ENCODE measurements at regions not wholly inside any gene's neighbourhood (a gene's known extent, or its start where the extent isn't known, plus 50 kb on each side); places are given as distances from the start of the nearest gene placed in this dataset.

DNA sequence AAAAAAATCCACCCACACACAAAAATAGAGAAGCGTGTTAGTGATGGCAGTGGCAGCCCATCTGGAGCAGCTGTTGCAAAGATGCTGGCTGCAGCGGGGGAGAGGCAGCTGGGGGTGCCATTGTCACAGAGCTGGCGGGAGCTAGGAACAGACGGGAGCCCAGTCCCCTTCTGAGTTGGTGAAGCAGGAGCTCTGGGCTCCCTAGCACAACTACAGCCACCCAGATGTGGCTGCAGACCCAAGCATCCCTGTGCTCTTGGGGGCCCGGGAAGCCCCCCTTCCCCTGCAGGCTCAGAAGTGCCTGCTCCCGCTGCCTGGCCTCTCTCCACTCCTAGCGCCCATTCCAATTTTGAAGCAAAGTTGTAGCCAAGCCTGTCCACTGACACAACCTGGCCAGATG, 366.6 kb upstream of the MC4R start:
- H3K27me3 ChIP-seq (ENCODE audit: control insufficient read depth, insufficient read depth, low read length, poor library complexity, severe bottlenecking): peaks cover 9% of the 10 kb centered on the region
- DNase-seq: peak; percentile 48
- Mint-ChIP-seq H3K4me3 (no peak overlapping the region), H3K9me3 (no peaks in the 10 kb centered on the region), H3K36me3 (ENCODE audit: low read depth) (no peaks in the 10 kb centered on the region), H3K27me3 (ENCODE audit: insufficient read depth) (peaks cover 22% of the 10 kb centered on the region), H3K27ac (no peak overlapping the region), H3K4me1 (peaks cover 4% of the 10 kb centered on the region)
- no peak overlapping the region for H3K4me3 ChIP-seq (ENCODE audit: low read length)
- no peaks in the 10 kb centered on the region for H3K9me3 ChIP-seq (ENCODE audit: control insufficient read depth, low read length)
- no peak overlapping the region for H3K9ac ChIP-seq (ENCODE audit: extremely low read depth, low read length, poor library complexity, severe bottlenecking)
- no peaks in the 10 kb centered on the region for H3K36me3 ChIP-seq (ENCODE audit: control insufficient read depth, insufficient read depth, low read length)
- H3K4me1 ChIP-seq (ENCODE audit: control insufficient read depth, insufficient read depth, low read length): no peaks in the 10 kb centered on the region
- WGBS, 2 experiments (ENCODE audit: insufficient coverage in 1 of 2, insufficient read length in 1 of 2): 87 to 95% methylated on average over 2 to 7 of the region's 7 CpGs
- no peak overlapping the region for H3K27ac ChIP-seq (ENCODE audit: low read depth, low read length)
- TF ChIP-seq, protein P1, sequence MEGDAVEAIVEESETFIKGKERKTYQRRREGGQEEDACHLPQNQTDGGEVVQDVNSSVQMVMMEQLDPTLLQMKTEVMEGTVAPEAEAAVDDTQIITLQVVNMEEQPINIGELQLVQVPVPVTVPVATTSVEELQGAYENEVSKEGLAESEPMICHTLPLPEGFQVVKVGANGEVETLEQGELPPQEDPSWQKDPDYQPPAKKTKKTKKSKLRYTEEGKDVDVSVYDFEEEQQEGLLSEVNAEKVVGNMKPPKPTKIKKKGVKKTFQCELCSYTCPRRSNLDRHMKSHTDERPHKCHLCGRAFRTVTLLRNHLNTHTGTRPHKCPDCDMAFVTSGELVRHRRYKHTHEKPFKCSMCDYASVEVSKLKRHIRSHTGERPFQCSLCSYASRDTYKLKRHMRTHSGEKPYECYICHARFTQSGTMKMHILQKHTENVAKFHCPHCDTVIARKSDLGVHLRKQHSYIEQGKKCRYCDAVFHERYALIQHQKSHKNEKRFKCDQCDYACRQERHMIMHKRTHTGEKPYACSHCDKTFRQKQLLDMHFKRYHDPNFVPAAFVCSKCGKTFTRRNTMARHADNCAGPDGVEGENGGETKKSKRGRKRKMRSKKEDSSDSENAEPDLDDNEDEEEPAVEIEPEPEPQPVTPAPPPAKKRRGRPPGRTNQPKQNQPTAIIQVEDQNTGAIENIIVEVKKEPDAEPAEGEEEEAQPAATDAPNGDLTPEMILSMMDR (conservative IDR thresholded peaks at IDR 0.05): no peak

DNA sequence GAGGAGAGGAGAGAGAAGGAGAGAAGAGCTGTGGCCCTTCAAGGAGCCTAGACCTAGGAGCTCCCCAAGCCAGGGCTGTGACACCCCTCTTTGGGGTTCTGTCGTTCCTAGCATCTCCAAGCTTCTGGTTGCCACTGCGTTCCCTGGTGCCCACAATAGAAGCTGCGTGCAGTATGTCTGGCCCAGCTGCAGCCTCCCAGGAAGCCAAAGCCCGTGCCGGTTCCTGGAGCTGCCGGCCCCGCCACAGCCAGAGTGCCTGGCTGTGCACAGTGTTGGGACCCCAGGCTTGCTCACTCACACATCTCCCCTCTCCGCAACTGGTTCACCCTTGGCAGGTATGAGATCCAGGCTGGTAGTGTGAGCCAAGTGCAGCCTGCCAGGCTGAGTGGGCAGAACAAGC, 367.7 kb upstream of the MC4R start:
- Mint-ChIP-seq H3K4me1 (peaks cover 4% of the 10 kb centered on the region), H3K27ac (no peak overlapping the region), H3K27me3 (ENCODE audit: insufficient read depth) (peaks cover 24% of the 10 kb centered on the region), H3K36me3 (ENCODE audit: low read depth) (no peaks in the 10 kb centered on the region), H3K4me3 (no peak overlapping the region), H3K9me3 (no peaks in the 10 kb centered on the region)
- Histone ChIP-seq H3K36me3 (ENCODE audit: control insufficient read depth, insufficient read depth, low read length) (no peaks in the 10 kb centered on the region), H3K9ac (ENCODE audit: extremely low read depth, low read length, poor library complexity, severe bottlenecking) (no peak overlapping the region), H3K4me1 (ENCODE audit: control insufficient read depth, insufficient read depth, low read length) (no peaks in the 10 kb centered on the region), H3K9me3 (ENCODE audit: control insufficient read depth, low read length) (no peaks in the 10 kb centered on the region), H3K27ac (ENCODE audit: low read depth, low read length) (no peak overlapping the region), H3K4me3 (ENCODE audit: low read length) (no peak overlapping the region), H3K27me3 (ENCODE audit: control insufficient read depth, insufficient read depth, low read length, poor library complexity, severe bottlenecking) (peaks cover 7% of the 10 kb centered on the region)
- DNase-seq: no peak
- 93 to 96% methylated on average over 3 to 8 of the region's 8 CpGs for WGBS, 2 experiments (ENCODE audit: insufficient coverage in 1 of 2, insufficient read length in 1 of 2)
- TF ChIP-seq, protein P1 (conservative IDR thresholded peaks at IDR 0.05): no peak

DNA sequence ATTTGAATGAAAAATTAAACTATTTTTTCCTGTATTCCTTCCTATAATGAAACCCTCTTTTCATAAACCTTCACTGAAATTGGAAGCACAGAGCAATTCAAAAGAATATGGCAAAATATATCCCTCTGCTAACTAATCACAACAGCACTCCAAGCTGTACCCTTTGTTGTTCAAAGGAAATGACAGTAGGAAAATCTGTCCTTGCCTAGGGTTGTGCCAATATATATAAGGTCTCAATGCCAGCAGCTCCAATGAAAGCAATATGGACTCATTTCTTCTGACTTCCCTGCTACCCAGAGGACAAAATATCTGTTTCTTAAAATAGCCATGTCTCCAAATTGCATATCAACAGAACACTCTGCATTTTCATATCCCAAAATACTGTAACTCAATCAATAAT, 373.9 kb upstream of the MC4R start:
- Histone ChIP-seq H3K9ac (ENCODE audit: extremely low read depth, low read length, poor library complexity, severe bottlenecking) (no peak overlapping the region), H3K27me3 (ENCODE audit: control insufficient read depth, insufficient read depth, low read length, poor library complexity, severe bottlenecking) (peaks cover 41% of the 10 kb centered on the region)
- TF ChIP-seq, protein P1 (conservative IDR thresholded peaks at IDR 0.05): no peak

More for the DNA sequence above, 373.9 kb upstream of the MC4R start:
- Mint-ChIP-seq H3K36me3 (ENCODE audit: low read depth) (no peaks in the 10 kb centered on the region), H3K9me3 (no peaks in the 10 kb centered on the region), H3K4me1 (peaks cover 4% of the 10 kb centered on the region), H3K27ac (no peak overlapping the region), H3K27me3 (ENCODE audit: insufficient read depth) (peaks cover 38% of the 10 kb centered on the region), H3K4me3 (no peak overlapping the region)
- Histone ChIP-seq H3K27ac (ENCODE audit: low read depth, low read length) (no peak overlapping the region), H3K4me3 (ENCODE audit: low read length) (no peak overlapping the region), H3K9me3 (ENCODE audit: control insufficient read depth, low read length) (no peaks in the 10 kb centered on the region), H3K36me3 (ENCODE audit: control insufficient read depth, insufficient read depth, low read length) (no peaks in the 10 kb centered on the region), H3K4me1 (ENCODE audit: control insufficient read depth, insufficient read depth, low read length) (no peaks in the 10 kb centered on the region)
- DNase-seq: no peak
